Tibial nerve (tissue), 4 donors: ENCODE measurements at regions not wholly inside any gene's neighbourhood (a gene's known extent, or its start where the extent isn't known, plus 50 kb on each side); places are given as distances from the start of the nearest gene placed in this dataset.

ENCODE experiments used
- EP300 ChIP-seq, 2 donors: sonication (generic); formaldehyde crosslinking; IDR thresholded peaks; one replicate each; pipeline ENCODE4 v1.6.1; 2017; ENCODE audit warnings: antibody characterized with exemption in 2 of 2, mild to moderate bottlenecking in 1 of 2
- POLR2A ChIP-seq, 2 donors: fragments of 450-650 bp; IDR thresholded peaks; one replicate each; pipeline ENCODE4 v1.6.1; 2017; ENCODE audit warnings: antibody characterized with exemption in 2 of 2, mild to moderate bottlenecking in 2 of 2, moderate library complexity in 2 of 2
- TF ChIP-seq, protein P1 (sequence below), 5 experiments: fragments of 200-600 bp in 3 of 5; fragments of 450-650 bp in 2 of 5; sonication (generic) in 3 of 5; IDR thresholded peaks; one replicate each; pipeline ENCODE4 v1.5.1; 2016 to 2019; ENCODE audit warnings: antibody characterized with exemption in 5 of 5, mild to moderate bottlenecking in 3 of 5, moderate library complexity in 2 of 5

DNA sequence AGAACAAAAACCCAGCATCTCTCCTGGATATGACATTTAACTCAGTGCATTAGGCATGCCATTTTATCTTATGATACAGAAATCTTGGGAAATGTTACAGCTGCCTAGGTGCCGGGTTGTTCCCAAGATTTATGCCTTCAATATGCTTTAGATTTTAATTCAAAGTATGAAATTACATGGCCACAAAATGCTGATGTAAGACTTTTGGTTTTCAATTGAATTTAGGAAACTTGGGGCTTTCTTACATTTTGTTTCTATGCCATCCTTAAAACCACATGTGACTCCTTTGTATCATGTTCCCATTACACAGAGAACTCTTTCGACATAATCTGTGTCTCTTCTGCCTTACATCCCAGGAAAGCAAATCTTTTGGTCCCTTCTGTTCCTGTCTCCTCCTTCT, 83.9 kb downstream of the CCNA1 start:
- TF ChIP-seq, protein P1, sequence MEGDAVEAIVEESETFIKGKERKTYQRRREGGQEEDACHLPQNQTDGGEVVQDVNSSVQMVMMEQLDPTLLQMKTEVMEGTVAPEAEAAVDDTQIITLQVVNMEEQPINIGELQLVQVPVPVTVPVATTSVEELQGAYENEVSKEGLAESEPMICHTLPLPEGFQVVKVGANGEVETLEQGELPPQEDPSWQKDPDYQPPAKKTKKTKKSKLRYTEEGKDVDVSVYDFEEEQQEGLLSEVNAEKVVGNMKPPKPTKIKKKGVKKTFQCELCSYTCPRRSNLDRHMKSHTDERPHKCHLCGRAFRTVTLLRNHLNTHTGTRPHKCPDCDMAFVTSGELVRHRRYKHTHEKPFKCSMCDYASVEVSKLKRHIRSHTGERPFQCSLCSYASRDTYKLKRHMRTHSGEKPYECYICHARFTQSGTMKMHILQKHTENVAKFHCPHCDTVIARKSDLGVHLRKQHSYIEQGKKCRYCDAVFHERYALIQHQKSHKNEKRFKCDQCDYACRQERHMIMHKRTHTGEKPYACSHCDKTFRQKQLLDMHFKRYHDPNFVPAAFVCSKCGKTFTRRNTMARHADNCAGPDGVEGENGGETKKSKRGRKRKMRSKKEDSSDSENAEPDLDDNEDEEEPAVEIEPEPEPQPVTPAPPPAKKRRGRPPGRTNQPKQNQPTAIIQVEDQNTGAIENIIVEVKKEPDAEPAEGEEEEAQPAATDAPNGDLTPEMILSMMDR (IDR thresholded peaks at IDR 0.05) = no peak
- TF ChIP-seq POLR2A (IDR thresholded peaks at IDR 0.05) = no peak
- TF ChIP-seq EP300 (IDR thresholded peaks at IDR 0.05) = no peak
